Pons (tissue), 1 donor: ENCODE measurements at regions not wholly inside any gene's neighbourhood (a gene's known extent, or its start where the extent isn't known, plus 50 kb on each side); places are given as distances from the start of the nearest gene placed in this dataset.

ENCODE experiments used
- DNase-seq: peaks from one replicate; pipeline ENCODE4 v3.0.0-alpha.2; 2016; ENCODE audit warnings: low spot score

- DNase-seq, result no peak
Observed at GRCh38 chr6:18335948-18336347, 51.2 kb upstream of the RNF144B start.

- no peak for DNase-seq
Observed at GRCh38 chr6:18334251-18334650, 52.9 kb upstream of the RNF144B start.

GRCh38 chr6:18330548-18331081, 56.5 kb upstream of the RNF144B start:
- peak; percentile 66 for DNase-seq

GRCh38 chr6:18329776-18330175, 57.4 kb upstream of the RNF144B start:
- no peak for DNase-seq

GRCh38 chr6:18328540-18328939, 58.6 kb upstream of the RNF144B start:
- no peak for DNase-seq

- DNase-seq, result no peak
Observed at GRCh38 chr6:18328070-18328469, 59.1 kb upstream of the RNF144B start.

GRCh38 chr6:18327626-18328025, 59.5 kb upstream of the RNF144B start:
- DNase-seq, result no peak

- no peak for DNase-seq
Observed at GRCh38 chr6:18326980-18327379, 60.2 kb upstream of the RNF144B start.

- no peak for DNase-seq
Observed at GRCh38 chr6:18326001-18326400, 61.1 kb upstream of the RNF144B start.

GRCh38 chr6:18324706-18325042, 60.3 kb upstream of the DEK start:
- DNase-seq, result no peak

GRCh38 chr6:18323935-18324705, 59.8 kb upstream of the DEK start:
- peak; percentile 67 for DNase-seq

- DNase-seq, result peak; percentile 77
Observed at GRCh38 chr6:18317850-18318249, 53.5 kb upstream of the DEK start.

GRCh38 chr6:18314317-18314997, 50.1 kb upstream of the DEK start:
- no peak for DNase-seq
